Stomach (tissue), 8 donors: ENCODE measurements at regions not wholly inside any gene's neighbourhood (a gene's known extent, or its start where the extent isn't known, plus 50 kb on each side); places are given as distances from the start of the nearest gene placed in this dataset.

Source experiments
- DNase-seq, 2 donors: peaks; one replicate each; pipeline versions ENCODE4 v3.0.0 to v3.0.0-alpha.2; 2013 to 2019
- H3K27ac ChIP-seq, 5 donors: fragments of 200-600 bp in 4 of 5; sonication (generic) in 4 of 5; one replicate each; pipeline ENCODE4 v1.5.1; 2013 to 2019; ENCODE audit warnings: mild to moderate bottlenecking in 1 of 5, moderate library complexity in 1 of 5
- H3K27me3 ChIP-seq, 3 donors: fragments of 200-600 bp; sonication (generic); one replicate each; pipeline ENCODE4 v1.5.1; 2017 to 2019; ENCODE audit warnings: mixed run types in 1 of 3
- H3K36me3 ChIP-seq, 4 donors: fragments of 200-600 bp; sonication (generic); 1 replicate in 3 of 4; 2 replicates in 1 of 4; pipeline ENCODE4 v1.5.1; 2016 to 2019
- H3K4me1 ChIP-seq, 4 donors: fragments of 200-600 bp; sonication (generic); one replicate each; pipeline ENCODE4 v1.5.1; 2016 to 2019
- H3K4me3 ChIP-seq, 4 donors: fragments of 200-600 bp; sonication (generic) in 3 of 4; one replicate each; pipeline ENCODE4 v1.5.1; 2016 to 2019; ENCODE audit warnings: mild to moderate bottlenecking in 1 of 4
- H3K9me3 ChIP-seq, 4 donors: fragments of 200-600 bp; sonication (generic); one replicate each; pipeline ENCODE4 v1.5.1; 2016 to 2019
- CTCF ChIP-seq, 7 experiments: fragments of 450-650 bp in 4 of 7; fragments of 200-600 bp in 3 of 7; sonication (generic) in 3 of 7; IDR thresholded peaks; one replicate each; pipeline ENCODE4 v1.5.1; 2016 to 2019; ENCODE audit warnings: antibody characterized with exemption in 7 of 7, control low read depth in 2 of 7, mild to moderate bottlenecking in 1 of 7
- EP300 ChIP-seq: sonication (generic); formaldehyde crosslinking; IDR thresholded peaks from one replicate; pipeline ENCODE4 v1.6.1; 2017; ENCODE audit warnings: antibody characterized with exemption
- POLR2A ChIP-seq, 4 donors: fragments of 450-650 bp; IDR thresholded peaks; one replicate each; pipeline ENCODE4 v1.6.1; 2016; ENCODE audit warnings: antibody characterized with exemption in 4 of 4, control low read depth in 2 of 4, mild to moderate bottlenecking in 1 of 4, moderate library complexity in 1 of 4
- POLR2AphosphoS5 ChIP-seq, 3 donors: sonication (generic); formaldehyde crosslinking; IDR thresholded peaks; one replicate each; pipeline ENCODE4 v1.6.1; 2016; ENCODE audit warnings: antibody characterized with exemption in 3 of 3
- WGBS, 5 donors: extraction: QIAGEN DNeasy Blood & Tissue Kit in 3 of 5; methylation state at CpG; one replicate each; pipeline versions ENCODE4 v1.1.5 to v1.1.7; 2013 to 2018; 5-methylcytosine and 5-hydroxymethylcytosine counted together
- intact Hi-C: fragments of 100-400 bp; cut with DNase I; formaldehyde crosslinking; loops from one replicate; pipeline ENCODE4 v1.15.1; 2023; ENCODE audit warnings: low total_unique reads
- donor health status: healthy with polysubstance abuse.
- donor health status: Bipolar disorder and iron deficiency.
- donor health status: healthy.

DNA sequence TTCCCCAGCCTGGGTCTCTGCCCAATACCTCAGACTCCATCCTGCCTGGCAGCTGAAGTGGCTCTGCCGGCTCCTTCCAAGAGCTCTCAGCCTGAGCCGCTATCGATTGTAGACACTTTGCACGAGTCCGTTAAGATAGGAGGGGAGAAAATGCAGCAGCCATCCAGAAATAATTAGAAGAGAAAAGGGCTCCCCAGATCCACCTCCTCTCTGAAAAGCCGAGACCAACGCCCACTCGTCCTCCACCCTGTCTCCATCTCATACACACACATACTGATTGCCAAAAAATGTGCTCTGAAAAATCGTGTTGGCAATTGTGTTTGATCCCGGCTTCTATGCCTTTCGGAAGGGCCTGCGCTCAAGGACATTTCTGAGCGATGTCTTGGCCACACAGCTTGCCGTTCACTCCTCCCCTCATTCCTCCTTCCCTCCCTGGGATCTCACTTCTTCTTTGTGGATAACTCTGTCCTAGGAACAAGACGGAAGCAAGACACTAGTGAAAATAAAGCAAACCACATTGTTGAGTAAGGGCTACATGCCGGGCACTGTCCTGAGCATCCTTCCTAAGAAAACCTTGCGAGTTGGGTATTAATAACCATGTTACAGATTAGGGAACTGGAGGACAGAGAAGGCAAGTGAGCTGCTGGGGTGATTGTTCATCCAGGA, 372.8 kb upstream of the MYT1L start:
- DNase-seq, result no peak
- no peak for TF ChIP-seq CTCF (IDR thresholded peaks at IDR 0.05)
- TF ChIP-seq POLR2AphosphoS5 (IDR thresholded peaks at IDR 0.05), result no peak
- no peaks in the 10 kb centered on the region for H3K9me3 ChIP-seq
- 79 to 90% (median 83%) methylated on average over 17 of the region's 17 CpGs for WGBS, 5 donors
- intact Hi-C loops, result no loop called here
- no peaks in the 10 kb centered on the region for H3K4me1 ChIP-seq
- H3K27ac ChIP-seq, result no peak overlapping the region
- H3K4me3 ChIP-seq, result no peak overlapping the region
- H3K27me3 ChIP-seq, result peaks cover 0 to 15% (median 0%) of the 10 kb centered on the region in 3 donors
- H3K36me3 ChIP-seq, result no peaks in the 10 kb centered on the region

- 75 to 93% (median 77%) methylated on average over 5 to 7 of the region's 7 CpGs for WGBS, 5 donors
These were observed 372.1 kb upstream of the MYT1L start for GRCh38 chr2:2703172-2703571.

GRCh38 chr2:2702385-2702784, 371.3 kb upstream of the MYT1L start:
- intact Hi-C loops, result no loop called here
- no peaks in the 10 kb centered on the region for H3K36me3 ChIP-seq
- WGBS, 5 donors, result 77 to 85% (median 78%) methylated on average over 4 to 9 of the region's 9 CpGs
- H3K27ac ChIP-seq, result no peak overlapping the region
- H3K4me1 ChIP-seq, result no peaks in the 10 kb centered on the region
- no peak for TF ChIP-seq CTCF (IDR thresholded peaks at IDR 0.05)
- no peak for TF ChIP-seq POLR2AphosphoS5 (IDR thresholded peaks at IDR 0.05)
- H3K27me3 ChIP-seq, result no peaks in the 10 kb centered on the region
- no peak for DNase-seq
- H3K9me3 ChIP-seq, result no peaks in the 10 kb centered on the region
- no peak overlapping the region for H3K4me3 ChIP-seq

More at GRCh38 chr2:2703172-2703571, 372.1 kb upstream of the MYT1L start:
- Histone ChIP-seq H3K36me3 (no peaks in the 10 kb centered on the region), H3K9me3 (no peaks in the 10 kb centered on the region), H3K4me3 (no peak overlapping the region), H3K27ac (no peak overlapping the region), H3K4me1 (no peaks in the 10 kb centered on the region), H3K27me3 (peaks cover 0 to 8% (median 0%) of the 10 kb centered on the region in 3 donors)
- no peak for DNase-seq
- intact Hi-C loops, result no loop called here
- TF ChIP-seq EP300, result no peak
- TF ChIP-seq POLR2AphosphoS5 (IDR thresholded peaks at IDR 0.05), result no peak
- TF ChIP-seq POLR2A (IDR thresholded peaks at IDR 0.05), result no peak
- no peak for TF ChIP-seq CTCF (IDR thresholded peaks at IDR 0.05)

DNA sequence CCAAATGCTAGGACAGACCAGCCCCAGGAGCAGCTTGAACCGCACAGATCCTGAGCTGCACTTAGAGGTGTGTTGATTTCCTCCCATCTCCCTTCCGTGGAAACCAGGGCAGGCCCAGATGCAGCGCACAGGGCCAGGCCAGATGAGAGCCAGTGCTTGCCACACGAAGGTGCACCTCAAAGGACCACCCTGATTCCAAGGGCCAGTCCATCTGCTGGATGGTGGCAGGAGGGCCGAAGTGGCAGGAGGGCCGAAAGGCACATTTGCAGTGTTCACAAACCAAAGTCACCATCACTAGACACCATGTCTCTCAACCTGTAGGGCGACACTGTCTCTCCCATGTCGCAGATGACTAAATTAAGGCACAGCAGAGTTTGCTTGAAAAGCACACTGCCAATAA, 370.7 kb upstream of the MYT1L start:
- no peak overlapping the region for H3K4me3 ChIP-seq
- 64 to 86% (median 79%) methylated on average over 8 of the region's 8 CpGs for WGBS, 5 donors
- H3K27me3 ChIP-seq, result no peaks in the 10 kb centered on the region
- no peaks in the 10 kb centered on the region for H3K36me3 ChIP-seq
- intact Hi-C loops, result no loop called here
- no peaks in the 10 kb centered on the region for H3K9me3 ChIP-seq
- no peak for DNase-seq
- H3K27ac ChIP-seq, result no peak overlapping the region
- no peaks in the 10 kb centered on the region for H3K4me1 ChIP-seq
- no peak for TF ChIP-seq CTCF (IDR thresholded peaks at IDR 0.05)
- TF ChIP-seq POLR2AphosphoS5 (IDR thresholded peaks at IDR 0.05), result no peak
- no peak for TF ChIP-seq POLR2A (IDR thresholded peaks at IDR 0.05)
